NCI-H1105 treated with DMSO at 0.1 percent for 48 hours (cell line): ENCODE measurements at regions not wholly inside any gene's neighbourhood (a gene's known extent, or its start where the extent isn't known, plus 50 kb on each side); places are given as distances from the start of the nearest gene placed in this dataset.

Experiments used
- DNase-seq: peaks from one replicate; lab custom pipeline; 2025; lab: John Stamatoyannopoulos, UW

DNA sequence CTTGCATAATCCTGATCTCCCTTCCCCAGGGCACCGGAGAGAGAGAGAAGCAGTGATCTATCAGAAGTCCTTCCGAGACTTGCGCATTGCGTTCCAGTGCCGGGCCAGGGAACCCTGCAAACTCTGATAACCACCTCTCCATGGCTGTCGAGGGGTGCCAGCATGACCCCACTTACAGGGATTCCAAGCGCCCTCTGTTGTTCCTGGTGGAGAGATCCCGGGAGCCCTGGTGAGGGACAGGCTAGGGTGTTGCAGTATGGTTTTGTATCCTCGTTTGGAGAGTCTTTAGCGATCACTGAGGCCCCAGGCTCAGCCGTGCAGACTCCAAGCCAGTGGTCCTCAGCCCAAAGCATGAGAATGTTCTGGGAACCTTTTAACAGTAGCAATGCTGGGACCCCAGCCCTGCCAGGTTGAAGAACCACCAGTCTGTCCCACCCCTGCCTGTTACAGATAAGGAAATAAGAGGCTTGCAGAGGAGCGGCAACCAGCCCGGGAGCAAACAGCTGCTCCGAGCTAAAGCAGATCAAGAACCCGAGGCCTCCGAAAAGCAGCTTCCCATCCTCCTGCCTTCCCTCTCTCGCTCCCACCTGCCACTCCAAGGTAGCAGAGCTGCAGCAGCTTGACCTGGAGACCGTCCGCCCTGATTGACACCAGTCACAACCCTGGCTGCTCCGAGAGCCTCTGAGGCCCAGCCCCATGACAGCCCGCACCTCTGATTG is 150.3 kb upstream of the RPL38 start:
- no peak for DNase-seq

DNA sequence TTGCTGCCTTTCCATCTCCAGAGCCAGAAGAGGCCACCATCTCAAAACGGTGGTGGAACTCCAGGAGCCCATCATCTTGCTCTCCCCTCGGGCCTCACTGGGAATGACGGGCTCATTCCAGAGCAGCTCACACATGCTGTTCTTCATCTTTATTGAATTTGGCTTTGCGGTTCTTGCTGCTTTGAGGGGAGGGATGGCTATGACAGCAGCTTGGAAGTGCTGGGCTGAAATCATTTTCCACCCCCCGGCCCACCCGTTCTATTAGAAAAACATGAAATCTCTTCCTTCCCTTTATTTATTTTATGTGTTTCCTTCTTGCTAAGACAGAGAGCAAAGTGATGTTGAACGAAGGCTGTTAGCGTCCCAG is 149.8 kb upstream of the RPL38 start:
- no peak for DNase-seq

DNA sequence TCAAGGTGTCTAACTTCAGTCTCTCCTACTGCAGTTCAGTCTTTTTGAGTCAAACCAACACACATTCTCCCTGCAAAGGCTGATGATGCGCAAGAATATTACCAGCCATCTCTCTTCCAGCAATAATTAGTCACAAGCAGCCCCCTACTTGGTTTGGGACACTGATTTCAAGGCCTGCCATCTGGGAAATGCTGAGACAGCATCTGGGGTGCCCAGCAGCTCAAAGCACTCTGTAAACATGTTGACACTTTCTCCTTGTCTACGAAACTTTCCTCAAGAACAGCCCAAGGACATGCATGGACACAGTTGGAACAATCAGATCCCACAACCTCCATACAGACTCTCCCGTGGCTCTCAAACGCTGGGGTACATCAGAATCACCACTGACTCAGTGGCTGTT is 149.2 kb upstream of the RPL38 start:
- no peak for DNase-seq

- DNase-seq = no peak
Measured at GRCh38 chr17:74055508-74056160, 147.8 kb upstream of the RPL38 start.

DNA sequence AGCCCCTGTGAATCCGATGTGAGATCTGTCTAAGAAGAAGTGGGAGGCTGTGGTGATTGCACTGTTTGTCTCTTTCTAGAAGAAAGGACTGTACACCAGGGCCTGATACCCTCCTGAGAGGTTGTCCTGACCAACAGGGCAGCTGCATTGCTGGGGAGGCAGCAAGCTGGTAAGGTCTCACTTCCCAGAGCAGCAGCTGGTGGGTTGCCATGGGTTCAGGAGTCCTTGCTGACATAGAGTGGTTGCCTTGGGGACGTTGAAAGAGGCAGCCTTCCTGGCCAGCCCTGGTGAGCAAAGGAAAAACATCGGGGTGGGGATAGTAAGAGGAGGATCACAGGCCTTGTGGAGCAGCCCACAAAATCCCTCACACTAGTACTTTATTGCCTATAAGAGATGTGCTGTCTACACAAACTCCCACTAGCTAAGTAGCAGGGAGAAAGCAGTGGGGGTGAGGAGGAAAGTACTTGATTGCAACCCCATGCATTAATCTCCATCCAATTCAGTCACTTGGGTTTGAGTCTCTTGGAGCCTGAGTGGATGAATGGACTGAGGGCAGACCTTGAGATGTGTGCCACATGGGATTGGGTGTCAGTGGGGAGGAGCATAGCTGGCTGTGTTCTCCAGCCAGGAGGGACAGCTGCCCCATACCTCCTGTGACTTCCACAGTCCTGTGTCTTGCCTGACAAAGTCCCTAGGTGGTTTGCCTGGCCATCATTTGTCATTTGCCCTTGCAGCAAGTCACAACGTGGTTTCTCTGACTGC is 143.8 kb upstream of the RPL38 start:
- DNase-seq = no peak

- no peak for DNase-seq
Measured at GRCh38 chr17:74061758-74062157, 141.7 kb upstream of the RPL38 start.

- DNase-seq = no peak
Measured at GRCh38 chr17:74062234-74062633, 141.2 kb upstream of the RPL38 start.

DNA sequence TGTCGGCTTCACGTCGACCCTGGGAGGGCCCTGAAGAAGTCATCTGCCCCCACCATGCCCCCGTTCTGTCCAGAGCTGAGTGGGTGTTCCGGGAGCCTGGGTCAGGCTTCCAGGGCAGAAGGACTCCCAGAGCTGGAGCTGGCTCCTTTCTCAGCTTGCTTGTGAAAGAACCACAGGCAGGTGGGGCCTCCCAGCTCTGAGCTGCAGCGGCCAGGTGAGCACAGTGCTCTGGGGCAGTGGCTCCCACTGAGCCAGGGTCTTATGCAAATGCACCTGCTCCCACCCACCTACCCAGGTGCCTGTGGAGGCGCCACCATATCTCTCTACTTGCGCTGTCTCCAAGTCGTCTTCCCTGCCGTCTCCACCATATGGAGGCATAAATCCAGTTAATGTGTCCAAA is 140.0 kb upstream of the RPL38 start:
- DNase-seq = no peak

DNA sequence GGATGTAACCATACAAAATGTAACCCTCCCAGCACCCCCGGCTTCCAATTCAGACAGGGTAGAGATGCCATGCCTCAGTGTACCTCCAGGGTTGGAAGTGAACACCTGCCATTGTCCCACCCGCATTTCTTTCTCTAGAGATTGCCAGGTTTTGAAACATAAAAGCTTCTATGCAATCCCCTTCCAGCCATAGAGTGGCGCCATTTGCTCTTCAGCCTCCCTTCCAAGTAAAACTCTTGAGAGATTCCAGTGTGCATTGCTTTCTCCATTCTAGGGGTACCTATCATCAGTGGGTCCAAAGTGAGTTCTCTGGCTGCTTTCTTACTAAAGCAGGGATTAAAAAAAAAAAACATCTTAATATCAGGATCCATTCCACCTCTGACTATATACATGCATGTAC is 133.1 kb upstream of the RPL38 start:
- DNase-seq = no peak

- DNase-seq = no peak
Measured at GRCh38 chr17:74070998-74071679, 132.3 kb upstream of the RPL38 start.

- DNase-seq = no peak
Measured at GRCh38 chr17:74072340-74072739, 131.1 kb upstream of the RPL38 start.

GRCh38 chr17:74076446-74076845 is 127.0 kb upstream of the RPL38 start:
- DNase-seq = no peak

- DNase-seq = no peak
Measured at GRCh38 chr17:74077231-74077630, 126.2 kb upstream of the RPL38 start.

DNA sequence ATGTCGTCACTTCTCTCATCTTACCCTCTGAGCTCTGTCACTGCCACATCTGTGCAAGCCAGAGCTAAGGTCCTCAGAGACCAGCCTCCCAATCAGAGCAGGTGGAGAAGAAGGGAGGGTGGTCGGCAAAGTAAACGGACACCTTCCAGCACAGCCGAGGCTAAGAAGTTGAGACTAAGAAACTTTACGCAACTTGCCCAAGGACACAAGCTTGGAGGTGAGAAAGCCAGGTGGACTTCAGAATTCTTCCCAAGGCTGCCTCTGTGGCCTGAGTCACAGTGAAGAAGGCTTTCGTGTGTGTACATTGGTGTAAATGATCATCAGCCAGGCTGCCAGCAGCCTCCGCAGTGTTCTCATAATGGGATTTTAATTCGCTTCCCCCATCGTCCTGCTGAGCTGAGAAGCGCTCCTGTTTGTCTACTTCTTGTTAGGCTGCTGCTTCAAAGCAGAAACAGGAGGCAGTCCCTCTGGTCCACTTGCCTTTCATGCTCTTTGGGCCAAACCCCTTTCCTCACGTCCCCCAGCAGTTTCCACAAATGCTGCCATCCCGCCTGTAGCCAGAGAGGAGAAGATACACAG is 125.0 kb upstream of the RPL38 start:
- DNase-seq = no peak

- no peak for DNase-seq
Measured at GRCh38 chr17:74079537-74080300, 123.8 kb upstream of the RPL38 start.

- no peak for DNase-seq
Measured at GRCh38 chr17:74080656-74081582, 122.6 kb upstream of the RPL38 start.

GRCh38 chr17:74082886-74083285 is 120.6 kb upstream of the RPL38 start:
- no peak for DNase-seq

GRCh38 chr17:74083321-74083720 is 120.2 kb upstream of the RPL38 start:
- no peak for DNase-seq

- DNase-seq = no peak
Measured at GRCh38 chr17:74085434-74085833, 118.0 kb upstream of the RPL38 start.

DNA sequence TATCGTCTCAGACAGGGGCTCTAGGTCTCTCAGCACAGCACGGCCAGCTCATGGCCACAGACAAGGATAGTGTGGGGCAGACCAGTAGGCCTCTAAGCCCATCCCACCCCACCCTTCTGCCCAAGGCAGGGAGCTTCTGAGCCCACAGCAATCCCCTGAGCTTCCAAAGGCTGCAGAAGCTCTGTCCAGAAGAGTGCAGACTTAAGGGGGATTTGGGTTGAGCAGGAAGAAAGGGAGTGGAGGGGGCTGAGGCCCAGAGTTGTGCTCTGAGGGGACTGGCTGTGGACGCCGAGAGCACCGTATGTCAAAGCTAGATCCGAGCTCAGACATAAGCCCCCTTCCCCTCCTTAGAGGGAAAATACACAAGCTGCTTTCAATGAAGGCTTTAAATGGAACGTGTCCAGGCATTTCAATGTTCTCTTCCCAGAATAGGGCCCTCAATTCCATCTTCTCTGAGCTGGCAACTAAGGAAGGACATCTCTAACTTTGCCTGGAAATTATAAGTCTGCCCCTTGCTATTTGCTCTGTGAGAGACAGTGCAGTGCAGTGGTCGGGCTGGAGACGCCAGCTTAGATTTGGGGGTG is 116.4 kb upstream of the RPL38 start:
- no peak for DNase-seq
